BE2C (cell line): ENCODE measurements at regions not wholly inside any gene's neighbourhood (a gene's known extent, or its start where the extent isn't known, plus 50 kb on each side); places are given as distances from the start of the nearest gene placed in this dataset.

Source experiments
- DNase-seq: peaks from one replicate; pipeline ENCODE4 v3.0.0-alpha.2; 2020
- H3K27me3 ChIP-seq: fragments of 250-450 bp; sonication (Bioruptor Pico); 2 replicates; pipeline ENCODE4 v1.5.1; 2020; ENCODE audit warnings: mild to moderate bottlenecking
- H3K36me3 ChIP-seq: fragments of 250-450 bp; sonication (Bioruptor Pico); 2 replicates; pipeline ENCODE4 v1.5.1; 2020; ENCODE audit warnings: mild to moderate bottlenecking
- H3K4me1 ChIP-seq: fragments of 250-450 bp; sonication (Bioruptor Pico); 2 replicates; pipeline ENCODE4 v1.5.1; 2020
- H3K4me3 ChIP-seq: 2 replicates; pipeline ENCODE4 v1.5.1; 2011; ENCODE audit warnings: low read depth, low read length
- H3K9me3 ChIP-seq: fragments of 250-450 bp; sonication (Bioruptor Pico); 2 replicates; pipeline ENCODE4 v1.5.1; 2020
- TF ChIP-seq, protein P1 (sequence below): IDR thresholded peaks from 2 replicates; pipeline ENCODE4 v1.5.1; 2012; ENCODE audit warnings: mild to moderate bottlenecking, low read depth, low read length

DNA sequence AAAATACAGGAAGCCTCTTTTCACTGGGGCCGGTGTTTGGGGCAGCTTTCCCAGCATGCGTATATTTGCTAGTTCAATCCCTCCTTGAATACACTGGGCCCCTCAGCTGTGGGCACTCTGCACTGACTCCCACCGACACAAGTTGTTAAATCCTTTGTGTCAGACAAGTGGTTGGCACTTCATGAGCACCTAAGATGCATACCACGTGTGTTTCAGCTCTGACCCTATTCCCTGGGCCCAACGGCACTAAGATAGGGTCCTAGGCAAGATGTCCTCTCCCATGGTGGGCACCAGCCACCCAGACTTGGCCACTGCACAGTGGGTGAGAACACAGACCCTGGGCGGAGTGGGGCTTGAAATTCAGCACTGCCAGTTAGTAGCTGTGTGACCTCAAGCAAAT is 173.8 kb downstream of the BCL11B start:
- Histone ChIP-seq H3K36me3 (no peaks in the 10 kb centered on the region), H3K4me3 (no peak overlapping the region), H3K27me3 (no peaks in the 10 kb centered on the region), H3K9me3 (no peaks in the 10 kb centered on the region), H3K4me1 (no peaks in the 10 kb centered on the region)
- DNase-seq = no peak
- TF ChIP-seq, protein P1, sequence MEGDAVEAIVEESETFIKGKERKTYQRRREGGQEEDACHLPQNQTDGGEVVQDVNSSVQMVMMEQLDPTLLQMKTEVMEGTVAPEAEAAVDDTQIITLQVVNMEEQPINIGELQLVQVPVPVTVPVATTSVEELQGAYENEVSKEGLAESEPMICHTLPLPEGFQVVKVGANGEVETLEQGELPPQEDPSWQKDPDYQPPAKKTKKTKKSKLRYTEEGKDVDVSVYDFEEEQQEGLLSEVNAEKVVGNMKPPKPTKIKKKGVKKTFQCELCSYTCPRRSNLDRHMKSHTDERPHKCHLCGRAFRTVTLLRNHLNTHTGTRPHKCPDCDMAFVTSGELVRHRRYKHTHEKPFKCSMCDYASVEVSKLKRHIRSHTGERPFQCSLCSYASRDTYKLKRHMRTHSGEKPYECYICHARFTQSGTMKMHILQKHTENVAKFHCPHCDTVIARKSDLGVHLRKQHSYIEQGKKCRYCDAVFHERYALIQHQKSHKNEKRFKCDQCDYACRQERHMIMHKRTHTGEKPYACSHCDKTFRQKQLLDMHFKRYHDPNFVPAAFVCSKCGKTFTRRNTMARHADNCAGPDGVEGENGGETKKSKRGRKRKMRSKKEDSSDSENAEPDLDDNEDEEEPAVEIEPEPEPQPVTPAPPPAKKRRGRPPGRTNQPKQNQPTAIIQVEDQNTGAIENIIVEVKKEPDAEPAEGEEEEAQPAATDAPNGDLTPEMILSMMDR = no peak

DNA sequence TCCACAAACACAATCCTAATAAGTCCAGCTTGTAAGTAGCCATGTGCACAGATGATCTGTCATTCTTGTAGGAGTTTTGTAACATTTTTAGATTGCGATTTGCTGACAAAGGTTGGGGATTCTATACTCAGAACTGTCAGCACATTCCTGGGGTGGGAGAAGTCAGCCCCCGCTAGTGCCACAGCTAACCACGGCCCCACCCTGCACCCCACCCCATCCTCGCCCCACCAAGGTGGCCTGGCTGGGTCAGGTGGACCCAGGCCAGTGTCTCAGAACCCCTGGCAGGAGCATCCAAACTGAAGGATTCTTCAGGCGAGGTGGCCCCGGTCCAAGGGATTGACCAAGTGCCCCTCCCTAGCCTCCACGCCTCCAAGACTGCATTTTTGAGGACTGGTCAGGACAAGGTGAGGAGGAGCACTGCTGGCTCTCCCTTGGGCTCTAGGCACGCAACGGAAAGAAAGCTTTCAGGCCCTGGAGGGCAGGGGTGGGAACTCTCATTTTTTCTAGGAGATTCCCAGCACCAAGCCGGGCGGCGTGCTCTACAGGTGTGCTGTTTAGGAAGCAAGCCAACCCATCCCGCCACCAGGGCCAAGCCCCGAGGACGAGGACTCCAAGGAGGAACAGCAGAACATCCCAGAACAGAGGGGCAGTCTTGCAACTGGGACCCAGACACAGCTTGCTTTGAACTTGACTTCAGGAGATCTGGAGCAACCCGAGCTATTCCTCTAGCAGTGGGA is 172.8 kb downstream of the BCL11B start:
- H3K36me3 ChIP-seq = no peaks in the 10 kb centered on the region
- no peaks in the 10 kb centered on the region for H3K4me1 ChIP-seq
- TF ChIP-seq, protein P1 = no peak
- H3K4me3 ChIP-seq = no peak overlapping the region
- H3K9me3 ChIP-seq = no peaks in the 10 kb centered on the region
- DNase-seq = no peak
- no peaks in the 10 kb centered on the region for H3K27me3 ChIP-seq

DNA sequence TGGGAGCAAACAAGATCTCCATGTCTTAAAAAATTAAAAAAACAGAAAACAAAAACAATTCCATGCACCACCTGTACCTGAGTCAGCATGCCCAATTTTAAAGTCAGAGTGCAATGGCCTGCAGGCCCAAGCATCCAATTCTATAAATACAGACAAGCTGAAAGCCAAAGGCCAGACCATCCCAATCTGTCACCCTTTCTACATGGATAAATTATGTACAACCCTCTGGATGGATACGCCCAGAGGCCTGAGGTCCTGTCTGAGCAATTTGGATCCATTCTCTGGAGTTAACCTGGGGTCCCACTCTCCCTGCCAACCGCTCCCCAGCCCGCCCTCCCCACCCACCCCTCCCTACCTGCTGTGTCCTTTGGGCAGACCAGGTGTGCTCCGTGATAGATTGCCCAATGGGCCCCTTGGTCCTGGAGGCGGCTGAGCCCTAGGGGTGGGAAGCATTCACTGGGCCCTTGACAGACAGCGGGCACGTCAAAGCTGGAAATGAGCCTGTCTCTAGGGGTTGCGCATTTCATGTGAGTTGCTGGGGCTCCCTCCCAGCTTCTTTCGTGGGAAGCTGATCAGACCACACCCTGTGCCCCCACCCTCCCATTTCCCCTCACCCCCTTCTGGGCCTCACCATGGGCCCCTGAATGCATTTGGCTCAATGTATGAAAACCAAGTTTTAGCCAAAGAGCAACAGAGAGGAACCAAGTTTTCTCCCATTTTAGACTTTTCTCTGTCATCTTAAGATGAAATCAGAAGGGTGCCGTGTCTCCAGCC is 171.3 kb downstream of the BCL11B start:
- H3K36me3 ChIP-seq = no peaks in the 10 kb centered on the region
- no peaks in the 10 kb centered on the region for H3K4me1 ChIP-seq
- H3K4me3 ChIP-seq = no peak overlapping the region
- H3K9me3 ChIP-seq = no peaks in the 10 kb centered on the region
- no peaks in the 10 kb centered on the region for H3K27me3 ChIP-seq
- TF ChIP-seq, protein P1 = no peak
- DNase-seq = no peak

DNA sequence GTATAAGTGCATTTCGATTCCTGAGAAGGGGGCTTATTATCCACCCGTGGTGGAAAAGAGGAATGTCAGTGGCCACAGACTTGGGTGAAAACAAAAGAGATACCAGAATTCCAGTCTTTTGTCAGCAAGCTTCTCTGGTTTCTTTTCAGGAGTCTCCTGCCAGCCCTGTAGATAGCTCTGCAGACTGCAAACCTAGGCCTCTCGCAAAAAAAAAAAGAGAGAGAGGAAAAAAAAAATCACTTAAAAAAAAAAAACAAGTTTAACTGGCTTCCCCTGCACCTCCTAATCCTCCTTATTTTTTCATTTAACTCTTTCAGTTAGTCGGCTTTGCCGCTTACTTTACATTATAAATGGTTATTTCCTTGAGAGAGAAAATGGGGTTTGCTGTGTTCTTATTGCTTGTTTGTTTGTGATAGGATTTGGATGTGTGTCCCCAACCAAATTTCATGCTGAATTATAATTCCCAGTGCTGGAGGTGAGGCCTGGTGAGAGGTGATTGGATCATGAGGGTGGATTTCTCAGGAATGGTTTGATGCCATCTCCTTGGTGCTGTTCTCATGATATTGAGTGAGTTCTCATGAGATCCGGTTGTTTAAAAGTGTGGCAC is 170.0 kb downstream of the BCL11B start:
- Histone ChIP-seq H3K4me3 (no peak overlapping the region), H3K9me3 (no peaks in the 10 kb centered on the region), H3K36me3 (no peaks in the 10 kb centered on the region), H3K4me1 (no peaks in the 10 kb centered on the region), H3K27me3 (no peaks in the 10 kb centered on the region)
- TF ChIP-seq, protein P1 = no peak
- DNase-seq = no peak

DNA sequence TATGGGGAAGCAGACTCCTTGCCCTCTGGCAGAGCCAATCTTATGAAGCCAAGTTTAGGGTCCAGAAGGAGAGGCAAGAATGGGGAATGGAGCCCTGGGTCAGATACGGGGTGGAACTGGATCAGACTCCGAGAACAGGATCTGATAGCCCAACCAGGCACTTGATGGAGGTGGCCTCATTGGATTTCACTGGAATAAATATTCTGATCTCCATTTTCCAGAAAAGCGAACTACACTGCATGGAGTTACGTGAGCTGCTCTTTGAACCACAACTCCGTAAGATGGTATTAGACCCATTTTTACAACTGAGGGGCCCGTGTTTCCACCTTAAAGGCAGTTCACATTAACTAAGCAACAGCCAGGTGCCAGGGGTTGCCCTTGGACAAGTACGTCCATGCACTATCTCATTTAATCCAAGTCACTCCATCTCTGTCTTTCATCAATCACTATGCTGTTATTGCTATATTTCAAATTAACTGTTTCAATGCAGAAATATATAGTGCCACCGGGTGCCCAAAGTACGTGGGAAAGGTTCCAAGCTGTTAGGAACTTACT is 155.2 kb downstream of the BCL11B start:
- Histone ChIP-seq H3K27me3 (no peaks in the 10 kb centered on the region), H3K4me1 (no peaks in the 10 kb centered on the region), H3K36me3 (no peaks in the 10 kb centered on the region), H3K9me3 (no peaks in the 10 kb centered on the region), H3K4me3 (no peak overlapping the region)
- TF ChIP-seq, protein P1 = no peak
- DNase-seq = no peak
